GM06990 (cell line): ENCODE measurements at regions not wholly inside any gene's neighbourhood (a gene's known extent, or its start where the extent isn't known, plus 50 kb on each side); places are given as distances from the start of the nearest gene placed in this dataset.

Experiments used
- DNase-seq: peaks from one replicate; pipeline ENCODE4 v3.0.0-alpha.2; 2011; ENCODE audit not compliant: insufficient read length; ENCODE audit errors: extremely low read depth
- H3K27me3 ChIP-seq: replicated peaks from 2 replicates; pipeline ENCODE4 v1.6.0; 2011; ENCODE audit warnings: low read length; ENCODE audit not compliant: control insufficient read depth, insufficient read depth
- H3K36me3 ChIP-seq: 2 replicates; pipeline ENCODE4 v1.5.1; 2011; ENCODE audit warnings: low read length; ENCODE audit not compliant: control insufficient read depth, insufficient read depth
- H3K4me3 ChIP-seq: replicated peaks from 2 replicates; pipeline ENCODE4 v1.5.1; 2011; ENCODE audit warnings: low read depth, mild to moderate bottlenecking, control low read depth, low read length
- TF ChIP-seq, protein P1 (sequence below): IDR thresholded peaks from 2 replicates; pipeline ENCODE4 v1.5.1; 2011; ENCODE audit warnings: low read length, control low read depth, mild to moderate bottlenecking, inconsistent platforms; ENCODE audit not compliant: insufficient read depth, poor library complexity, severe bottlenecking

DNA sequence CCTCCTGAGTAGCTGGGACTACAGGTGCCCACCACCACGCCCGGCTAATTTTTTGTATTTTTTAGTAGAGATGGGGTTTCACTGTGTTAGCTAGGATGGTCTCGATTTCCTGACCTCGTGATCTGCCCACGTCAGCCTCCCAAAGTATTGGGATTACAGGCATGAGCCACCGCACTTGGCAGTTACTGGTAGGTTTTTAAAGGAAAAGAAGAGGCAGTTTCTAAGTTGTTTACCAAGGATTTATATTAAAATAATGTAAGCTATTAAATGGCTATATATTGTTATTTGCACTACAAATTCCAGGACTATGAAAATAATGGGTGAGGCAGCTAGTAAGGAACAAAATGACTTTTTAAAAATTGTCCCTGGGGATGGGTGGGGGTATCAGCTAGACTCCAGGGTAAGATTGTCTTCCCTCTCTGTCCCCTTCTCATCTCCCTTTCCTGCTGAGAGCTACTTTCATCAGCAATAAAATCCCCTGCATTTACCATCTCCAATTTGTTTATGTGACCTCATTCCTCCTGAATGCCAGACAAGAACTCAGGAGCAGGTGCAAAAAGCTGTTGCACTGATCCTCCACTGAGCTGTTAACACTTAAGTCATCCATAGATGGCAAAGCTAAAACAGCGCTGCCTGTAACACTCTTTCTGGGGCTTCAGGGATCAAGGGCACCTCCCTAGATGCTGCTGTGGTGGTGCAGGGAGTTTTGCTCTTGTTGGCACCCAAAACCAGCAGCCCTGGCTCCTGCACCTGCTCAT lies 165.2 kb downstream of the ZPLD1 start:
- Histone ChIP-seq H3K27me3 (no peaks in the 10 kb centered on the region), H3K36me3 (no peaks in the 10 kb centered on the region), H3K4me3 (no peak overlapping the region)
- TF ChIP-seq, protein P1, sequence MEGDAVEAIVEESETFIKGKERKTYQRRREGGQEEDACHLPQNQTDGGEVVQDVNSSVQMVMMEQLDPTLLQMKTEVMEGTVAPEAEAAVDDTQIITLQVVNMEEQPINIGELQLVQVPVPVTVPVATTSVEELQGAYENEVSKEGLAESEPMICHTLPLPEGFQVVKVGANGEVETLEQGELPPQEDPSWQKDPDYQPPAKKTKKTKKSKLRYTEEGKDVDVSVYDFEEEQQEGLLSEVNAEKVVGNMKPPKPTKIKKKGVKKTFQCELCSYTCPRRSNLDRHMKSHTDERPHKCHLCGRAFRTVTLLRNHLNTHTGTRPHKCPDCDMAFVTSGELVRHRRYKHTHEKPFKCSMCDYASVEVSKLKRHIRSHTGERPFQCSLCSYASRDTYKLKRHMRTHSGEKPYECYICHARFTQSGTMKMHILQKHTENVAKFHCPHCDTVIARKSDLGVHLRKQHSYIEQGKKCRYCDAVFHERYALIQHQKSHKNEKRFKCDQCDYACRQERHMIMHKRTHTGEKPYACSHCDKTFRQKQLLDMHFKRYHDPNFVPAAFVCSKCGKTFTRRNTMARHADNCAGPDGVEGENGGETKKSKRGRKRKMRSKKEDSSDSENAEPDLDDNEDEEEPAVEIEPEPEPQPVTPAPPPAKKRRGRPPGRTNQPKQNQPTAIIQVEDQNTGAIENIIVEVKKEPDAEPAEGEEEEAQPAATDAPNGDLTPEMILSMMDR, result no peak
- no peak for DNase-seq

DNA sequence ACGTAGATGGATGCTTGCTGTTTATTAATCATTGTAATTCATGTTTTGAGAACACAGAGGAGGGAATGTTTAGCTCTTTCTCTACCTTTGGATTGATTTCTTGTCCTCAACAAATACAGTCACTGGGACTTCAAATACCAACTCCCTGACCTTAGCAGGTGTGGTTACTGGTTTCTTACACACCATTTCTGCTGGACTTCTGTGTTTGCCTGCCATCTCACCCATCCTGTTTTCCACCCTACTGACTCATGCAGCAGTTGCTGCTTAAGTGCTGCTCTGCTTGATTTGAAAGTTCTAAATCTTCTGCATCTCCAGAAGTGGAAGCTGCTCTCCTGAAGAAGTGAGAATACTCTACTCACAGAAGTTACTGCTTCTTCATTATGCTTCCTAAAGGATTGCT lies 170.3 kb downstream of the ZPLD1 start:
- Histone ChIP-seq H3K4me3 (no peak overlapping the region), H3K36me3 (no peaks in the 10 kb centered on the region), H3K27me3 (no peaks in the 10 kb centered on the region)
- TF ChIP-seq, protein P1, result no peak
- no peak for DNase-seq

DNA sequence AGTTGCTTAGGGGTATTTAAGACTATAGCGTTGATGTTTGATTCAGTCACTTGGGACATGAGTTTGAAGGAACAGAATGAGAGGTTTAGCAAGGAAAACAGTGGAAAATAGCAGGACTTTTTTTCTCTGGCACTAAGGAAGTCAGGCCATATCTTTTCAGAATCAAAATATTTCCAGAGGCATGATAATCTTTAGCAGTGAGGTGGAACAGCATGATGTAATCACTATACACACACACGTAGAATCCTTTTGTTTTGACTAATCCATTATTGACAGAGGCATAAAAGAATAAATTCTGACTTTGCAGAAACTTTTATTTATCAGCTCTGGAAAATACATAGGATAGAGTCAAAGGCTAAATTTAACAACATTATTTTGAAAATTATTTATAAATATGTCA lies 174.1 kb downstream of the ZPLD1 start:
- H3K27me3 ChIP-seq, result no peaks in the 10 kb centered on the region
- no peak overlapping the region for H3K4me3 ChIP-seq
- TF ChIP-seq, protein P1, result no peak
- H3K36me3 ChIP-seq, result no peaks in the 10 kb centered on the region
- DNase-seq, result no peak

DNA sequence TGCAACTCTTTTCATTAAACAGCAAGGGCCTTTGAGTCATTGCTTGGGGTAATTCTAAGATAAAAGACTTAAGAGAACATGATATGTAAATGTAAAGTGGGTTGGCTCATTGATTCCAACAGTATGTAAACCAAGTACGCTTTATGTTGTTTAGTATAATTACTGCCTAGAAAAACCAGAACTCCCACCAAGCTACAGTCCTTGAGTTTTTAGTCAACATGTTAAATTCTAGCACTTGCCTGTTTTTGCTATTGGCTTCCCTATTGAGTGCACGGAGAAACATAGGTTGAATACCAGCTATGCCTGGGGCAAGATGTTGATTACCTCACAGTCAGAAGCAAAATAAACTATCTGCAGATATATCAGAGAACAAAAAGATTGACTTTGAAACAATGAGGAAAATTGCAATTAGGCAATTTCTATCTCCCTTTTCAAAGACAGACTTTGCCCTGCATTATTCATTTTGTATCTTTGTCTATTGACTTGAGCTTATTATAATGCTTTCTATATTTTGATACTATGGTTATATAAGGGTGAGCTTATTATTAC lies 179.3 kb downstream of the ZPLD1 start:
- TF ChIP-seq, protein P1, result no peak
- Histone ChIP-seq H3K36me3 (no peaks in the 10 kb centered on the region), H3K4me3 (no peak overlapping the region), H3K27me3 (no peaks in the 10 kb centered on the region)
- no peak for DNase-seq

DNA sequence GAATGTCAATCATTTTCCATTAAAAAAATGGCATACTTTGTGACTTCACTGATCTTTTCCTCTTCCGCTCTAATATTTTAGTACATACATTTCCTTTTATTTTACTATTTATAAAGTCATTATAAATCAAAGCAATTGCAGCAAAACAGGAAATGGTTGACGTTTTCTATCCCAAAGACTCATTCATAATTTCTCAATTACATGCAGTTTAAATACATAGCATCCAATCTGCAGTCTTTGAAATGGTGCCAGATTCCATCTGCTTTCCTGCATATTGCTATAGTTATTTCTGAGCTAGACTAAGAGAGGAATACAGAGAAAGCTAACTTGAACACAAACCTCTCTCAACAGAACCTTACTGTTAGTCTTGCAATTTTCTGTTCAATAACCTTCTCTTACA lies 179.8 kb downstream of the ZPLD1 start:
- Histone ChIP-seq H3K27me3 (no peaks in the 10 kb centered on the region), H3K4me3 (no peak overlapping the region), H3K36me3 (no peaks in the 10 kb centered on the region)
- TF ChIP-seq, protein P1, result no peak
- DNase-seq, result no peak

DNA sequence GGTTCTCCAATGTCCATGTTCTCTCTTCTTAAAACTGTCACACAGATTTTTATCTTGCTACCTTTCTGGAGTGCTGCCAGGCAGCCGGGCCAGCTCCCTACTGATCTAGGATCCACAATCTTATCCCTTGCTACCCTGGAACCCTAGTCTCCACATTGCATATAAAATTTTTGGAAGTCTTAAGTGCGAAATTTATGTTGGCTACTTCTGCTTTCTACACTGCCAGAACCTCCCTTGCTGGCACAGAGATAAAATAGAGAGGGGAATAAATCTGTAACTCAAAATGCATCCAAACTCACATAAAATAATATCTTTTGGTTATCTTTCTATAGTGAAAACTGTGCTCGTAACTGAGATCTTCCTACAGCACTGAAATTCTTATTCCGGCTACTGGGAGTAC lies 182.6 kb downstream of the ZPLD1 start:
- no peak for DNase-seq
- Histone ChIP-seq H3K4me3 (no peak overlapping the region), H3K36me3 (no peaks in the 10 kb centered on the region), H3K27me3 (no peaks in the 10 kb centered on the region)
- TF ChIP-seq, protein P1, result no peak
